Gastrocnemius medialis (tissue), 4 donors: ENCODE measurements at regions not wholly inside any gene's neighbourhood (a gene's known extent, or its start where the extent isn't known, plus 50 kb on each side); places are given as distances from the start of the nearest gene placed in this dataset.

ENCODE experiments used
- POLR2A ChIP-seq, 2 donors: fragments of 450-650 bp; IDR thresholded peaks; one replicate each; pipeline ENCODE4 v1.6.1; 2017; ENCODE audit warnings: antibody characterized with exemption in 2 of 2, mild to moderate bottlenecking in 2 of 2, moderate library complexity in 2 of 2
- TF ChIP-seq, protein P1 (sequence below), 5 experiments: fragments of 450-650 bp in 3 of 5; fragments of 200-600 bp in 2 of 5; sonication (generic) in 2 of 5; IDR thresholded peaks in 4 of 5; conservative IDR thresholded peaks in 1 of 5; 1 replicate in 4 of 5; 2 replicates in 1 of 5; pipeline ENCODE4 v1.5.1; 2016 to 2019; ENCODE audit warnings: antibody characterized with exemption in 5 of 5, mild to moderate bottlenecking in 3 of 5, moderate library complexity in 3 of 5

DNA sequence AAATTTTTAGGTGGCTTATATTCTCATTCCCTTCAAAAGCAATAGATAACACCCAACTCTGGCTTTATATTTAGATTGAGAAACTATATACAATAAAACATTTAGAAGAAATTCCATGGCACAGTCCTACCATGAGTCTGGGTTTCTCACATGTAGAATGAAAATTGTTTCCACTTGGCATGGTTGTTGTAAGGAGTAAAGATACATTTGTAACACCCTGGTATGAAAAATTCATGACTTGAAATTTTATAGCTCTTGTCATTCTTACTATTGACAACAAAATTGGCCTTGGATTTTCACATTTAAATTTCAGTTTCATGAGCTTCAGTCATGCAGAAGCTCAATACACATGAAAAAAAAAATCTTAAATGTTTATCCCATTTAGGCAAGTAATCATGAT lies 92.5 kb upstream of the CBLN2 start:
- TF ChIP-seq, protein P1, sequence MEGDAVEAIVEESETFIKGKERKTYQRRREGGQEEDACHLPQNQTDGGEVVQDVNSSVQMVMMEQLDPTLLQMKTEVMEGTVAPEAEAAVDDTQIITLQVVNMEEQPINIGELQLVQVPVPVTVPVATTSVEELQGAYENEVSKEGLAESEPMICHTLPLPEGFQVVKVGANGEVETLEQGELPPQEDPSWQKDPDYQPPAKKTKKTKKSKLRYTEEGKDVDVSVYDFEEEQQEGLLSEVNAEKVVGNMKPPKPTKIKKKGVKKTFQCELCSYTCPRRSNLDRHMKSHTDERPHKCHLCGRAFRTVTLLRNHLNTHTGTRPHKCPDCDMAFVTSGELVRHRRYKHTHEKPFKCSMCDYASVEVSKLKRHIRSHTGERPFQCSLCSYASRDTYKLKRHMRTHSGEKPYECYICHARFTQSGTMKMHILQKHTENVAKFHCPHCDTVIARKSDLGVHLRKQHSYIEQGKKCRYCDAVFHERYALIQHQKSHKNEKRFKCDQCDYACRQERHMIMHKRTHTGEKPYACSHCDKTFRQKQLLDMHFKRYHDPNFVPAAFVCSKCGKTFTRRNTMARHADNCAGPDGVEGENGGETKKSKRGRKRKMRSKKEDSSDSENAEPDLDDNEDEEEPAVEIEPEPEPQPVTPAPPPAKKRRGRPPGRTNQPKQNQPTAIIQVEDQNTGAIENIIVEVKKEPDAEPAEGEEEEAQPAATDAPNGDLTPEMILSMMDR (IDR thresholded peaks at IDR 0.05 in 4 of 5, conservative IDR thresholded peaks at IDR 0.05 in 1 of 5) = no peak
- no peak for TF ChIP-seq POLR2A (IDR thresholded peaks at IDR 0.05)
